GM13976 (cell line): ENCODE measurements at regions not wholly inside any gene's neighbourhood (a gene's known extent, or its start where the extent isn't known, plus 50 kb on each side); places are given as distances from the start of the nearest gene placed in this dataset.

ENCODE experiments used
- DNase-seq: peaks from one replicate; pipeline ENCODE4 v3.0.0; 2012; ENCODE audit warnings: low spot score
- CTCF ChIP-seq: IDR thresholded peaks from 2 replicates; pipeline ENCODE4 v1.5.1; 2012; ENCODE audit warnings: borderline replicate concordance, mild to moderate bottlenecking; ENCODE audit not compliant: insufficient read depth; ENCODE audit errors: extremely low read depth, missing control alignments, control extremely low read depth
- in situ Hi-C: fragments of 300-500 bp; cut with MboI; formaldehyde crosslinking; loops from one replicate; pipeline ENCODE4 v1.12.0; 2022; ENCODE audit warnings: low sequenced_read_pairs, mixed read lengths, inconsistent platforms; ENCODE audit not compliant: unreplicated experiment

- DNase-seq, result no peak
- in situ Hi-C loops, result no loop called here
- TF ChIP-seq CTCF, result no peak
Measured at GRCh38 chr9:26694381-26695297, 198.0 kb downstream of the CAAP1 start.

DNA sequence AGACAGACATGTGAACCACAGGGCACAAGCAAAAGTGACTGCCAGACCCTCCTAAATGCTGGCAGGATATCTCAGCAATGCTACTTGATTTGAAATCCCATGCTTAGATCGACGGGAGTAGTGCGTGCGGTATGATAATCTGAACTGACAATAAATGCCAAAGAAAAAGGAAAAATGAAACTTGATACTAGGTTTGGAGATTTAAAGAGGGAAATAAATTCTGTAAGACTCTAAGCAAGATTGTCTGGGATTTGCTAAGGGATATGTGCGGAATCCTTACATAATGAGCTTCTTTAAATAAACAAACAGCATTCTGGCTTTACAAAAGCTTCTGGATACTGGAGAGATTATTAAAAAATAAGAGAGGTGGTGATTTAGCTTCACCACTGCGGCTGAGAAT, 203.6 kb downstream of the CAAP1 start:
- TF ChIP-seq CTCF, result no peak
- in situ Hi-C loops, result no loop called here
- no peak for DNase-seq

GRCh38 chr9:26687421-26687820, 205.2 kb downstream of the CAAP1 start:
- DNase-seq, result no peak
- in situ Hi-C loops, result no loop called here
- no peak for TF ChIP-seq CTCF

GRCh38 chr9:26685818-26686217, 206.8 kb downstream of the CAAP1 start:
- no peak for TF ChIP-seq CTCF
- in situ Hi-C loops, result no loop called here
- DNase-seq, result no peak

- TF ChIP-seq CTCF, result no peak
Measured at GRCh38 chr9:26684029-26684428, 208.6 kb downstream of the CAAP1 start.

GRCh38 chr9:26682796-26683496, 209.7 kb downstream of the CAAP1 start:
- no peak for TF ChIP-seq CTCF
- in situ Hi-C loops, result no loop called here
- no peak for DNase-seq

More at GRCh38 chr9:26684029-26684428, 208.6 kb downstream of the CAAP1 start:
- in situ Hi-C loops, result no loop called here
- DNase-seq, result no peak
